ENCODE measurements at regions not wholly inside any gene's neighbourhood (a gene's known extent, or its start where the extent isn't known, plus 50 kb on each side); places are given as distances from the start of the nearest gene placed in this dataset.

- no peak for TF ChIP-seq ZNF217 (IDR thresholded peaks at IDR 0.05)
- TF ChIP-seq MXI1 (IDR thresholded peaks at IDR 0.05; ENCODE audit: low read depth, low read length): no peak
- no peak for TF ChIP-seq TAF1 (IDR thresholded peaks at IDR 0.05; ENCODE audit: borderline replicate concordance, low read depth, low read length)
- TF ChIP-seq RFX5 (IDR thresholded peaks at IDR 0.05; ENCODE audit: low read depth, low read length): no peak
- no peak for TF ChIP-seq HDAC6 (IDR thresholded peaks at IDR 0.05; ENCODE audit: unreplicated experiment)
- no peak for TF ChIP-seq FOXM1 (IDR thresholded peaks at IDR 0.05; ENCODE audit: low read depth, low read length)
Measured at GRCh38 chr19:28154077-28154476, 1058.9 kb downstream of the UQCRFS1 start.
